ENCODE measurements at regions not wholly inside any gene's neighbourhood (a gene's known extent, or its start where the extent isn't known, plus 50 kb on each side); places are given as distances from the start of the nearest gene placed in this dataset.
A peak's percentile ranks its signal among the peaks of the same experiment; 100 is the strongest.

GRCh38 chr2:123047186-123047585 lies 977.9 kb upstream of the CNTNAP5 start:
- no peak overlapping the region for H3K4me2 ChIP-seq
- no peak overlapping the region for H3K27ac ChIP-seq
- H3K36me3 ChIP-seq, result no peaks in the 10 kb centered on the region
- H4K20me1 ChIP-seq (ENCODE audit: low read depth), result no peaks in the 10 kb centered on the region
- Mint-ChIP-seq H3K27me3 (ENCODE audit: insufficient read depth, low read depth) (no peaks in the 10 kb centered on the region), H3K4me1 (no peaks in the 10 kb centered on the region), H3K4me3 (no peak overlapping the region), H3K27ac (no peak overlapping the region), H3K9me3 (no peaks in the 10 kb centered on the region), H3K36me3 (no peaks in the 10 kb centered on the region)
- H3K4me3 ChIP-seq, result no peak overlapping the region
- H3K27me3 ChIP-seq, result no peaks in the 10 kb centered on the region
- H3K9me3 ChIP-seq (ENCODE audit: low read depth), result no peaks in the 10 kb centered on the region
- no peak for DNase-seq (ENCODE audit: low spot score)
- TF ChIP-seq CTCF (IDR thresholded peaks at IDR 0.05) (no peak), EZH2 (IDR thresholded peaks at IDR 0.05) (no peak), EZH2phosphoT487 (IDR thresholded peaks at IDR 0.05) (no peak)
- no peaks in the 10 kb centered on the region for H3K79me2 ChIP-seq (ENCODE audit: low read depth)
- no peaks in the 10 kb centered on the region for H3F3A ChIP-seq (ENCODE audit: low read depth)
- no peak overlapping the region for H3K9ac ChIP-seq
- H2AFZ ChIP-seq (replicated peaks), result no peak overlapping the region
- no peaks in the 10 kb centered on the region for H3K4me1 ChIP-seq

GRCh38 chr2:123051136-123051535 lies 974.0 kb upstream of the CNTNAP5 start:
- Histone ChIP-seq H2AFZ (replicated peaks) (peak overlapping the region; percentile 87), H3K9me3 (ENCODE audit: low read depth) (peaks cover 3% of the 10 kb centered on the region), H3F3A (ENCODE audit: low read depth) (no peaks in the 10 kb centered on the region), H4K20me1 (ENCODE audit: low read depth) (no peaks in the 10 kb centered on the region), H3K4me3 (no peak overlapping the region), H3K36me3 (peaks cover 3% of the 10 kb centered on the region), H3K4me2 (no peak overlapping the region), H3K27ac (no peak overlapping the region), H3K79me2 (ENCODE audit: low read depth) (no peaks in the 10 kb centered on the region), H3K27me3 (no peaks in the 10 kb centered on the region), H3K4me1 (no peaks in the 10 kb centered on the region), H3K9ac (no peak overlapping the region)
- DNase-seq (ENCODE audit: low spot score), result no peak
- TF ChIP-seq CTCF (IDR thresholded peaks at IDR 0.05), result no peak
- TF ChIP-seq EZH2 (IDR thresholded peaks at IDR 0.05), result no peak
- no peak for TF ChIP-seq EZH2phosphoT487 (IDR thresholded peaks at IDR 0.05)
- Mint-ChIP-seq H3K27me3 (ENCODE audit: insufficient read depth, low read depth) (no peaks in the 10 kb centered on the region), H3K27ac (no peak overlapping the region), H3K4me3 (no peak overlapping the region), H3K4me1 (no peaks in the 10 kb centered on the region), H3K9me3 (peaks cover 6% of the 10 kb centered on the region), H3K36me3 (no peaks in the 10 kb centered on the region)

- DNase-seq (ENCODE audit: low spot score), result peak; percentile 77
- Histone ChIP-seq H3K27ac (peak overlapping the region; percentile 93), H3K27me3 (no peaks in the 10 kb centered on the region), H3K9ac (no peak overlapping the region), H3K79me2 (ENCODE audit: low read depth) (no peaks in the 10 kb centered on the region), H2AFZ (replicated peaks) (no peak overlapping the region), H3F3A (ENCODE audit: low read depth) (peaks cover 20% of the 10 kb centered on the region), H3K4me3 (peak overlapping the region; percentile 8), H3K36me3 (no peaks in the 10 kb centered on the region), H3K4me1 (peaks cover 42% of the 10 kb centered on the region), H3K9me3 (ENCODE audit: low read depth) (peaks cover 4% of the 10 kb centered on the region), H4K20me1 (ENCODE audit: low read depth) (no peaks in the 10 kb centered on the region), H3K4me2 (peak overlapping the region; percentile 68)
- Mint-ChIP-seq H3K27ac (peak overlapping the region; percentile 33), H3K27me3 (ENCODE audit: insufficient read depth, low read depth) (peaks cover 6% of the 10 kb centered on the region), H3K9me3 (peaks cover 34% of the 10 kb centered on the region), H3K36me3 (peaks cover 9% of the 10 kb centered on the region), H3K4me3 (peak overlapping the region; percentile 36), H3K4me1 (peaks cover 23% of the 10 kb centered on the region)
- TF ChIP-seq CTCF (IDR thresholded peaks at IDR 0.05) (no peak), EZH2 (IDR thresholded peaks at IDR 0.05) (no peak), EZH2phosphoT487 (IDR thresholded peaks at IDR 0.05) (no peak)
Observed at GRCh38 chr2:123061534-123061933, 963.6 kb upstream of the CNTNAP5 start.

All from neural progenitor cell (in vitro differentiated cells).